T-helper 2 cell treated with Interferon-gamma antibody and Interleukin-4, amounts not matched to agents 5 μg/mL and 100 μg/mL, for 36 hours (primary cell): ENCODE measurements at regions not wholly inside any gene's neighbourhood (a gene's known extent, or its start where the extent isn't known, plus 50 kb on each side); places are given as distances from the start of the nearest gene placed in this dataset.

Experiments used
- DNase-seq: peaks from one replicate; pipeline ENCODE4 v3.0.0; 2021; ENCODE audit warnings: low spot score
- H3K27ac Mint-ChIP-seq: one replicate; pipeline ENCODE4 v1.8.0; 2021; ENCODE audit warnings: mild to moderate bottlenecking, mixed read lengths
- H3K27me3 Mint-ChIP-seq: one replicate; pipeline ENCODE4 v1.8.0; 2021; ENCODE audit warnings: low read depth, mixed read lengths
- H3K36me3 Mint-ChIP-seq: one replicate; pipeline ENCODE4 v1.8.0; 2021; ENCODE audit warnings: low read depth, mixed read lengths
- H3K4me1 Mint-ChIP-seq: one replicate; pipeline ENCODE4 v1.8.0; 2021; ENCODE audit warnings: low read depth, mixed read lengths
- H3K4me3 Mint-ChIP-seq: one replicate; pipeline ENCODE4 v1.8.0; 2022; ENCODE audit warnings: mild to moderate bottlenecking, moderate library complexity, mixed read lengths
- H3K9me3 Mint-ChIP-seq: one replicate; pipeline ENCODE4 v1.8.0; 2021; ENCODE audit warnings: mixed read lengths

DNA sequence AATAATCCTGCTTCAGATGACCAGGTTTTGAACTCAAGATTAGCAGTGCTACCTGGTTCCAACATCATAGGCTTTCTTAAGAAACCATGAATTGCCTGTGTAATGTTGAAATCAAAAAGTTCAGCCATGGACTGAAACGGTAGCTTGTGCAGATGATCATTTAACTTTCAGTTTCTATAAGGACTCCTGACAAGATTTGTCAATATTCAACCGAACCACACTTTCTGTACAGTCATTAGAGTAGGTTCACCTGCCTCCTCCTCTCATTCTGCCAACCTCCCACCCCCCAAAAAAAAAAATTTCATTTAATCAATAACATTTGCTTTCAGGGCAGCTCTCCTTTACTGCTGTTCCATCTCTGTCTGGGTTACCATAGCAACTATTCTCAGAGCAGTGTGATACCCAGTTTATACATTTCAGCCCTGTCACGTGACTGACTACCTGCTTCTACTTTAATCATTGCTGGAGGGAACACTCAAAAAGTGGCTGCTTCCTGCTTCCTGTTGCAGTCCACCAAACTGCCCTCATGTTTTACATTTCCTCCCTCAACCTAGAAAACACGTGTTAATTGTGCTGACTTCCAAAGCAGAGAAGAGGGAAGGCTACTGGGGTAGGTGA, 275.5 kb downstream of the SS18 start:
- H3K9me3 Mint-ChIP-seq, result no peaks in the 10 kb centered on the region
- H3K36me3 Mint-ChIP-seq, result no peaks in the 10 kb centered on the region
- no peaks in the 10 kb centered on the region for H3K27me3 Mint-ChIP-seq
- H3K4me3 Mint-ChIP-seq, result no peak overlapping the region
- peaks cover 7% of the 10 kb centered on the region for H3K4me1 Mint-ChIP-seq
- peak overlapping the region; percentile 60 for H3K27ac Mint-ChIP-seq
- no peak for DNase-seq

DNA sequence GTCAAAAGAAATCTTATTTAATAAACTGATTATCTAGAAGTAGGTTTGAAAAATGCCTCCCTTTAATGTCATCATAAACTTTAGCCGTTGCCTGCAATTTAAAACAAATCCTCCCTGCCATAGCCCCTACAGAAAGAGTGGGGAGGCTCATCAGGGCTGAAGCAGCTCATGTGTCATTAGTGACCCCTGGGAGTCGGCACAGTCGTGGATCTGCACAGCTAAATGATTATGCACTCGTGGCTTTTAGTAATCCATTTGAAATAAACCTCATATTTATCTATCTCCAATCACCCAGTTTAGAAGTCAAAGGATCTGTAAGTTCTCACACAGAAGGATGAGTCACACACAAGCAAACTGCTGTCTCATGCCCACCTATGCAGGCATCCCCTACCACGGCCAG, 277.3 kb downstream of the SS18 start:
- no peak overlapping the region for H3K27ac Mint-ChIP-seq
- peaks cover 7% of the 10 kb centered on the region for H3K4me1 Mint-ChIP-seq
- no peaks in the 10 kb centered on the region for H3K9me3 Mint-ChIP-seq
- no peaks in the 10 kb centered on the region for H3K36me3 Mint-ChIP-seq
- no peak overlapping the region for H3K4me3 Mint-ChIP-seq
- H3K27me3 Mint-ChIP-seq, result no peaks in the 10 kb centered on the region
- no peak for DNase-seq

DNA sequence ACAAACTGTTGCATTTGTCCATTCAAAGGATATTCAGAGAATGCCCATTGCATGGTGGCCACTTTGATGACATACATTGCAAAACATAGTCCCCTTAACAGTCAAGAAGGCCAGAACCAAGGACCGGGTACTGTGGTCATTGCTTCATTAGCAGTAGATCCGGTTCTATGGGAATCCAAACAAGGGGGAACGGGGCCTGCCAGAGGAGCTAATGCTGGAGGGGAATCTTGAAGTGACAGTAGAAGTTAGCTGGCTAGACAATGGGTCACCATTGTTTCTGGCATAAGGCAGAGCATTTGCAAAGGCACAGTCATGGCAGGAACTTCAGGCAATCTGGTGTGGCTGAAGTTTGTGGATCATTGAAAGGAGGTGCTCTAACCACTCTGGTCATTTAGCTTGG, 279.7 kb downstream of the SS18 start:
- Mint-ChIP-seq H3K27ac (no peak overlapping the region), H3K4me1 (peaks cover 7% of the 10 kb centered on the region), H3K9me3 (no peaks in the 10 kb centered on the region), H3K36me3 (no peaks in the 10 kb centered on the region), H3K27me3 (no peaks in the 10 kb centered on the region), H3K4me3 (no peak overlapping the region)
- DNase-seq, result no peak

DNA sequence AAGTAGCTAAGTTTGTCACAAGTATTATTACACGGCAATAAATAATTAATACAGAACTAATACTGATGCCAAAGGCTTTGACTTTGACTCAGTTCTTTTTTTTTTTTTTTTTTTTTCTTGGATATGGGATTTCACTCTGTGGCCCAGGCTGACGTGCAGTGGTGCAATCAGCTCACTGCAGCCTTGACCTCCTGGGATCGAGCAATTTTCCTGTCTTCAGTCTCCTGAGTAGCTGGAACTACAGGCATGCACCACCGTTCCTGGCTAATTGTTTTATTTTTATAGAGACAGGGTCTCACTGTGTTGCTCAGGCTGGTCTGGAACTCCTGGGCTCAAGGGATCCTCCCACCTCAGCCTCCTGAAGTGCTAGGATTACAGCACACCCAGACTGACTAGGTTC, 284.5 kb downstream of the SS18 start:
- no peak overlapping the region for H3K4me3 Mint-ChIP-seq
- no peak for DNase-seq
- H3K36me3 Mint-ChIP-seq, result no peaks in the 10 kb centered on the region
- no peaks in the 10 kb centered on the region for H3K9me3 Mint-ChIP-seq
- H3K4me1 Mint-ChIP-seq, result no peaks in the 10 kb centered on the region
- H3K27ac Mint-ChIP-seq, result no peak overlapping the region
- H3K27me3 Mint-ChIP-seq, result no peaks in the 10 kb centered on the region

DNA sequence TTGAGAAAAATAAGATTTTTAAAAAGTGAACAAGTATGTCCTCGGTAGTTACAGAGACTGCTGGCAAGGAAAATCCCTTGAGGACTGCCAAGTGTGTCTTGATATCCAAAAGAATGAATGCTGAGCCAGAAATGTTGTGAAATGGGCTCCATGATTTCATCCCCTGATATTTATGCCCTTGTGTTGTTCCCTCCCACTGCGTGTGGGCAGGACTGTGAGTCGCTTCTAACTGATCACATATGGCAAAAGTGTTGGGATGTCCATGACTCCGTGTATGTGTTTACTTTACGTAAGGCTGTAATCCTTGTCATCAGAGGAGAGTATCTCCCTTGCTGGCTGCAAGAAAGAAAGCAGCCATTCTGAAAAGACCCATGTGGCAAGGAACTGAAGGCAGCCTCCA, 285.1 kb downstream of the SS18 start:
- no peaks in the 10 kb centered on the region for H3K4me1 Mint-ChIP-seq
- no peak overlapping the region for H3K27ac Mint-ChIP-seq
- H3K27me3 Mint-ChIP-seq, result no peaks in the 10 kb centered on the region
- no peaks in the 10 kb centered on the region for H3K36me3 Mint-ChIP-seq
- H3K4me3 Mint-ChIP-seq, result no peak overlapping the region
- H3K9me3 Mint-ChIP-seq, result peaks cover 3% of the 10 kb centered on the region
- DNase-seq, result no peak

DNA sequence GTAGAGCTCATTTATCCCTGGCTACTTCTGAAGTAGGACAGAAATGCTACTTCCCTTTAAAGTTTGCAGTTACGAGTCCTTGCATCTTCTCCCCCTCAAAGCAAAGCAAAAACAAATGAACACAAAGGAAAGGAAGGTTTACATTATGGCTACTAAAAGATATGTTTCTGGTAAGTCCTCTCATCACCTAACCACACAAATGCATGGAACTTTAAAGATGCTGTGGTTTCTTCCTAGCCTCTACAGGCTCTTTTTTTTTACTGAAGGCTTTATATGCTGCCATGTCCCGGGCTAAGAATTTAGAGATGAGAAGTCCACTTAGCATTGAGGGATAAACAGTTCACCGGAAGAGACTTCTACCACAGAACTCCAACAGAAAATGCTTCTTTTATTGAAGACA, 291.2 kb downstream of the SS18 start:
- Mint-ChIP-seq H3K27me3 (no peaks in the 10 kb centered on the region), H3K36me3 (no peaks in the 10 kb centered on the region), H3K9me3 (peaks cover 3% of the 10 kb centered on the region)

DNA sequence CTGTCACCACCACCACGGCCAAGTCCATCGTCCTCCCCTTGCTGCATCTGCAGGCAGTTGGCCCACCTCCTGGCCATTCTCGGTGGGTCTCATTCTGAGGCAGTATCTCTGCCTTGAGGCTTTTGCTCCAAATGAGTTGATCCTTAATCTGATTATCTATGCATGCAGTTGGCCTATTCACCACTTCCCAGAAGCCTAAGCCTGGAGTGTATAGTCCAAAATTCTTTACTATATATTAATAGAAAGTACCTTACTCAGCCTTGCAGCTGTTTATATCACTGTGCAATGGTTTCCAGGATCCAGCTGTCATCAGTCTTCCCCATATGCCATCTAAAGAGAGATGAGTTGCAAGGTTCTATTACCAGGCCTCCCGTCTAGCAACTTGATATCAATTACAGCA, 292.4 kb downstream of the SS18 start:
- peaks cover 3% of the 10 kb centered on the region for H3K9me3 Mint-ChIP-seq
- DNase-seq, result no peak
- no peaks in the 10 kb centered on the region for H3K27me3 Mint-ChIP-seq
- H3K4me1 Mint-ChIP-seq, result no peaks in the 10 kb centered on the region
- no peaks in the 10 kb centered on the region for H3K36me3 Mint-ChIP-seq
- no peak overlapping the region for H3K4me3 Mint-ChIP-seq
- H3K27ac Mint-ChIP-seq, result no peak overlapping the region

More for the DNA sequence above, 291.2 kb downstream of the SS18 start:
- Mint-ChIP-seq H3K4me3 (no peak overlapping the region), H3K27ac (no peak overlapping the region), H3K4me1 (no peaks in the 10 kb centered on the region)
- no peak for DNase-seq

DNA sequence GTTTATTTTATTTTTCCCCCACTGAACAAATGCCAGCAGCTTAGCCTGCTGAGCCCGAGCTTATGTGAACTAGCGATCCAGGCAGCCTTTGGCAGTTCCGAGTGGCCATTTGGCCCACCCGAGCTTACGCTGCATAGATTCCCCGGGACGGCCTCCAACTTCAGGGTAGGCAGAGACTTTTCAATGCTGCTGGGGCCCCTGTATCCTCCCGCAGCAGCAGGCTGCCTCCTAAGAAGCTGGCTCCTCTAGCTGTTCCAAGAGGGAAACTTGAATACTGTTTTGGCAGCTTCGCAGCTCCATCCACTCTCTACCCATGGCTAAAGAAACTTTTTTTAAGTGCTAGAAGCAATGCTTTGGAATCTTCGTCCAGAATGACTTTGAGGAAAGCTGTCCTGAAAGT, 295.2 kb downstream of the SS18 start:
- Mint-ChIP-seq H3K9me3 (no peaks in the 10 kb centered on the region), H3K4me3 (no peak overlapping the region), H3K36me3 (no peaks in the 10 kb centered on the region), H3K27ac (no peak overlapping the region), H3K4me1 (no peaks in the 10 kb centered on the region), H3K27me3 (no peaks in the 10 kb centered on the region)
- DNase-seq, result no peak

DNA sequence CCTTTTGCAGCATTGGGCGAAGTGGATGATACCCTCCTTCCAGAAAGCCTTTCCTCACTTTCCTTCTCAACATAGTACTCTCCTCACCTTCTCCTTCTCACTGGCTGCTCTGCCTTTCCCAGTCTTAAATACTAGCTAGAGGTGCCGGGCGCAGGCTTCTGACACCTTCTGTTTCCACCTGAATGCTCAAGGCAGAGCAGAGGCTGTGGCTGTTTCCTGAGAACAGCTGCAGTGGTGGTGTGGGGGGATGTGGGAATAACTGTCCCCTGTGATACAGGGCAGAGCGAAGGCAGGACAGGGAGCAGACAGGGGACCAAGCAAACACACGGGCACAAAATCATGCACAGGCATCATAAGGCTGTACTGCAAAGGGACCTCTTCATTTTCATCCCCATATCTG, 303.1 kb downstream of the SS18 start:
- no peaks in the 10 kb centered on the region for H3K9me3 Mint-ChIP-seq
- no peak for DNase-seq
- H3K4me1 Mint-ChIP-seq, result no peaks in the 10 kb centered on the region
- H3K36me3 Mint-ChIP-seq, result no peaks in the 10 kb centered on the region
- no peaks in the 10 kb centered on the region for H3K27me3 Mint-ChIP-seq
- H3K27ac Mint-ChIP-seq, result no peak overlapping the region
- H3K4me3 Mint-ChIP-seq, result no peak overlapping the region

DNA sequence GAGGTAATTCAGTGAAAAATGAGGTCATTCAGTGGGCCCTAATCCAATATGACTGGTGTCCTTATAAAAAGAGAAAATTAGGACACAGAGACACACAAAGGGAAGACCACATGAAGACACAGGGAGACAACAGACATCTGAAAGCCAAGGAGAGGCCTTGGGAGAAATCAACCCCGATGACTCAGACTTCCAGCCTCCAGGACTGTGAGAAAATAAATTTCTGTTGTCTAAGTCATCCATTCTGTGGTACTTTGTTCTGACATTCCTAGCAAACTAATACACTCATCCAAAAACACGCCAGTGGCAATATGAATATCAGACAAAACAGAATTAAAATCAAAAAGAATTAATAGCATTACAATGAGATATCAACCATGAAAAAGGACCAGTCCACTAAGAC, 303.7 kb downstream of the SS18 start:
- H3K36me3 Mint-ChIP-seq, result no peaks in the 10 kb centered on the region
- H3K4me3 Mint-ChIP-seq, result no peak overlapping the region
- no peaks in the 10 kb centered on the region for H3K4me1 Mint-ChIP-seq
- no peak overlapping the region for H3K27ac Mint-ChIP-seq
- no peak for DNase-seq
- no peaks in the 10 kb centered on the region for H3K9me3 Mint-ChIP-seq
- no peaks in the 10 kb centered on the region for H3K27me3 Mint-ChIP-seq

DNA sequence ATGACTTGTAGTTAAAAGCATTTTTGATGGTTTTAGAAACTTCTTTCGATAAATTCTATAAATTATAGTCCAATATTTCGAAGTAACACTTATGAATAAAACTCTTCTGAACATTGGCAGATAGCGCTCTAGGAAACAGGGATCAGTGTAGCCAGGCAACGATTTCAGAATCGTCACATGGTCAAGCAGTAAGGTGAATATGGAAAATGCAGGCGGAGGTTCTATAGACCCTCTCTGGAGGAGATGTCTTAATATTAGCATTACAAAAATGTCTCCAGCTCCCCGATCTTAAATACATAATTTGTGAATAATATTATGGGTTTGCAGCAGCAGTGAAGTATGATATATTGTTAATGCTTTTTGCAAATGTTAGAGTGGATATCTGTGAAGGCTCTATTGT, 310.3 kb downstream of the SS18 start:
- Mint-ChIP-seq H3K36me3 (no peaks in the 10 kb centered on the region), H3K4me1 (no peaks in the 10 kb centered on the region), H3K27ac (no peak overlapping the region), H3K9me3 (no peaks in the 10 kb centered on the region), H3K27me3 (no peaks in the 10 kb centered on the region), H3K4me3 (no peak overlapping the region)
- DNase-seq, result no peak

DNA sequence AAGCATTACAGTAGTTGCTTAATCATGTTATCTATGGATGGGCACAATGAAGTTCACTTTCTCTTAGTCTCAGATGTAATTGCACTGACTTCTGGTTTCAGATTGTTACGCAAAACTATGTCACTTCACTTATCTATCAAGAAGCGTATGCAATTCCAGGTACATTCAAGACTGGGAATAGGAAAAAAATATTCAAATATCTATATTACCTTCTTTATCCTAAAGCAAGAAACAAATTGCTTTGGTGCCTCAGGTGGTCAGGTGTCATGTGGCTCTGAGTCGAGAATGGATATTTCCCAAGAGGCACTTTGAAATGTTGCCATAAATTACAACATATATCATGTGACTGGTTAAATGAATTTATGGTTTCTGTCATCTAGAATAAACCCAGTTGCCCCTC, 318.6 kb downstream of the SS18 start:
- H3K4me1 Mint-ChIP-seq, result no peaks in the 10 kb centered on the region
- no peaks in the 10 kb centered on the region for H3K36me3 Mint-ChIP-seq
- H3K27ac Mint-ChIP-seq, result no peak overlapping the region
- no peak for DNase-seq
- no peaks in the 10 kb centered on the region for H3K27me3 Mint-ChIP-seq
- H3K4me3 Mint-ChIP-seq, result no peak overlapping the region
- no peaks in the 10 kb centered on the region for H3K9me3 Mint-ChIP-seq

DNA sequence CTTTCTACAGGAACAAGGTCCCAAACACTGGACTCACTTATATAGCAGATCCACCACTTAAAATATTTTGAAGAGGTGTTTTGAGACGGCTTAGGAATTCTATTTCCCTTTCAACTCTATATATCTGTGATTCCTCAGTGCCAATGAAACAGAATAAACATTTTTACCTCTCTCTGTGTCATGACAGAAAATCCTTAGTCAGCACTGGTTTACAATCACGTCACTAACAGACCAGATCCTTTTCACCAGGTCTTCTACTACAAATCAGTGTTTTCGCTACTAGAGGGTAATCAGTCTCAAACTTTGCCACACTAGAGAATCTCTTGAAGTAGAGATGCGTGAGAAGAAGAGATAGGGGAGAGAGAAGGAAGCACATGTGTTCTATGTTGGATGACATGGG, 325.6 kb downstream of the SS18 start:
- H3K36me3 Mint-ChIP-seq, result no peaks in the 10 kb centered on the region
- no peak for DNase-seq
- no peak overlapping the region for H3K4me3 Mint-ChIP-seq
- H3K9me3 Mint-ChIP-seq, result no peaks in the 10 kb centered on the region
- no peak overlapping the region for H3K27ac Mint-ChIP-seq
- H3K27me3 Mint-ChIP-seq, result no peaks in the 10 kb centered on the region
- no peaks in the 10 kb centered on the region for H3K4me1 Mint-ChIP-seq

DNA sequence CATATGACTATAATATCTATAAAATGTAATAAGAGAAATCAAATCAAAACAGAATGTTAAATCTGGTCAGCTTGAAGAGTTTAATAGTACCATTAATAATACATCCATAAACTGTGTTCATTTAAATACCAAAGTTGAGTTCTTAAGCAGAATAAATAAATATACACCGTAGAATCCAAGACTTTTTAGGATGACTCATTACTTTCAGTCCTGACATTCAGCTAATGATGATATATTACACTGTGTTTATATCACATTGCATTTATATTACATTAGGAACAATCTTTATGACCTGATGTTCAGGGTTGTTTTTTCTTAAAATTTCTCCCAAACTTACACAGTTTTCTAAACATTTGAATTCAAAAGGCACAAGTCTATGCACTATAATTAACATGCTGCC, 331.3 kb downstream of the SS18 start:
- DNase-seq, result no peak

DNA sequence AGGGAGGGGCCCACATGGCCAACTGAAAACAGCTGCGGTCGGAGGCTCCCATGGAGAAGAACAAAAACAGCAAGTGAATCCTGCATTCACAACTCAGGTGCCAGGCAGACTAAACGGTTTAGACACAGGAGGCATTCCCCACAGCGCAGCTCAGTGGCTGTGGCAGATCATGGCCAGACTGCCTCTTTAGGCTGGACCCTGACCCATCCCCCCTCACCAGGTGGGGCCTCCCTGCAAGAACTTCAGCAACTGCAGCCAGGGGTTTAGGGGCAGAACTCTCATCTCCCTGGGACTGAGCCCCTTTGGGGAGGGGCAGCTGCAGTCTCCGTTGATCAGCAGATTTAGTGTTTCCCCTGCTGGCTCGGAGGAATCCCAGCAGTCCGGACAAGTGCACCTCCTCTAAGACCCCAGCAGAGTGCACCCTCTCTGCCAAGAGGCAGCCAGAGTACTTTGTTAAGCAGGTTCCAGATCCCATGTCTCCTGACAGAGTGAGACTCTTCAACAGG, 346.7 kb downstream of the SS18 start:
- Mint-ChIP-seq H3K4me1 (no peaks in the 10 kb centered on the region), H3K36me3 (no peaks in the 10 kb centered on the region), H3K27me3 (no peaks in the 10 kb centered on the region), H3K9me3 (peaks cover 10% of the 10 kb centered on the region), H3K4me3 (no peak overlapping the region), H3K27ac (no peak overlapping the region)
- DNase-seq, result no peak

More for the DNA sequence above, 331.3 kb downstream of the SS18 start:
- H3K27ac Mint-ChIP-seq, result no peak overlapping the region
- no peaks in the 10 kb centered on the region for H3K4me1 Mint-ChIP-seq
- H3K9me3 Mint-ChIP-seq, result no peaks in the 10 kb centered on the region
- no peak overlapping the region for H3K4me3 Mint-ChIP-seq
- H3K27me3 Mint-ChIP-seq, result no peaks in the 10 kb centered on the region
- no peaks in the 10 kb centered on the region for H3K36me3 Mint-ChIP-seq
